Right lung (tissue), 2 donors: ENCODE measurements at regions not wholly inside any gene's neighbourhood (a gene's known extent, or its start where the extent isn't known, plus 50 kb on each side); places are given as distances from the start of the nearest gene placed in this dataset.
"Not testable (repeated sequence)": the region's sequence is repeated elsewhere in the genome, so short reads cannot be mapped to it uniquely, and the experiment has no call there.

Experiments
- DNase-seq, 2 donors: peaks; one replicate each; pipeline ENCODE4 v3.0.0-alpha.2; 2013

DNA sequence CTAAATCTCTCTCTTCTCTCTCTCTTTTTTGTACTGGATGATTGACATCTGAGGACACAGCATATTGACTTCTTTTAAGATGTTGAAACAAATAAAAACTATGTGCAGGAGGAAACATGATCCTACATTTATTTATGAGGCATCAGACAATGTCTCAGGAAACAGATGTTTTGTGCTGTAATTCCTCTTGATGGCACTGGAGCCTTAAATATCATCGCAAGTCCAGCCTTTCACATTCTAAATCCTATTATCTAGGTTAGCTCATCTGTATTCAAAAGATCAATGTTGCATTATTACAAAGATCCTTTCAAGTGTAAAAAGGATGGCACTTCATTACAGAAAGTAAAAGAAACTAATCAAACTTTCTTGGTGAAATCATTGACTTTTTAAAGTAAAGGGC is 63.9 kb downstream of the MAT2B start:
- no peak for DNase-seq

DNA sequence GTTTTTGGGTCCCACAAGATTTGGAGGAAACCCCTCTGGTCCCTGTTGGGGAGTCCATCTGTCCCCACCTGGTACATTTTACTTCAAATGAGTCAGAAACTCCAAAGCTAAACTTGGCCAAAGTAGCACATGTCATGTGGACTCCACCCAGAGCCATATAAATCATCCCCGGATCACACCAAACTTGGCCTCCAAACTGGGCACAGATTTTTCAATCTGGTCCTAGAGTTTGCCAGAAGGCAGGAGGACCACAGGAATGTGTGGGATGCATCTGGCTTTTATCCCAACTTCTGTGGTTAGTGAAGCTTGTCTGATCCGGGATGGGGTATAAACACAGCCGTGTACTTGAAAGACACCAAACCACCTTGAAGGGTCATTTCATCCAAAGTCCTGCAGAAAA is 66.3 kb downstream of the MAT2B start:
- DNase-seq: no peak

DNA sequence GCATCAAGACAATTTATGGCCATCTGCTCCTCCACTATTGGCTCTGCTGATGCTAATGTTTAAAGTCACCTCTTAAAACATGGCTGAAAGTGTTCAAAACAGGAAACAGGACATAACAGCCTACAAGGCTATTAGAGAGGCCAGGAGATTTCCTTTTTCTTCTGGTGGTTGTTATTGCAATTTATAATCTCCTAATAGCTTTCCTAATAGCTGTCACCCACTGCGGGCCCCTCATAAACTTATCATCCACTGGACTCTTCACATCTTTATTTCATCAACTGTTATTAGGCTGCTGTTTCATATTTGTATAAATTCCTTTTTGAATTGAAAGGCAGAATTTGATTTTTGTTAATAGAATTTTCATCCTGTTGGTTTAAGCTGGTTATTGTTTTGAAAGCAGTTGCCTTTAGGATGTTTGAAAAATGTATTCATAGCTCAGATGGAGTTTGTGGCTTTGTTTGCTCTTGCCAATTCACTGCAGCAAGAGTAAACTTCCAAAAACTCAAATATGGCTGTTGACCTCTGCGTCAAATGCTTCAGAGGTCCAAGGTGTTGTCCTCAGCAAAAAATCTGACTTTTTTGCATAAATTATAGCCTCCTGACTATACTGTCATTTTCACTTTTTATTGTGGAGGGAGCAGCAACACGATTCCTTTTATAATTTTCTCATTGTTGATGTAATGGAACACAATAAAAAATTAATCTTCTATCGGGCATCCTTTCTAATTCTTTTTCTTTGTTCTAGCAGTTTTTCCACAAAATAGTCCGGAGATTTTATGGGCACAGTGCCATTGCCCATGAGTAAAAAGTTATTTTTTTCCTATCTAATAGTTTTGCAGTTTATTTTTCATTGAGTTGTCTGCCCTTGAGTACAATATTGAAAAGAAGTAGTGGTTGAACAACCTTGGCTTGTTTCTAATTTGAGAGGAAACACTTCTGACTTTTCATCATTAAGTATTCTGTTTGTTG is 69.3 kb downstream of the MAT2B start:
- DNase-seq: no peak

DNA sequence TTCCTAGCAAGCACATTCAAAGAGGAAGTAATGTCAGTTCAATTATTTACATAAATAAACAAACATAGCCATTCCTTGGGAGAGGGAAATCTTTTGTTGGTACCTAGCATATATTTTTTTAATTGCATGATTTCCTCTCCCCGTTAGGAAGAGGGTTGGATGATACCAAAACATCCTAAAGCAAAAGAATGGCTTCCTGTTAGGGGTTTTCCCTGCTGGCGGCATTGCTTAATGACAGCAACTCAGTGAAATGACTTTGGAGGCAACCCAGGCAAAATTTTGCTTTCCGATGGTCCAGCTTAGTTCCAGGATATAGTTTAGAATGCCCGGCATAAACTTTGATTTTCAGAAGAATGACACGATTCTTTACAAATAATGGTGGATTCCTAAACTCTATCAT is 73.2 kb downstream of the MAT2B start:
- DNase-seq: no peak

DNA sequence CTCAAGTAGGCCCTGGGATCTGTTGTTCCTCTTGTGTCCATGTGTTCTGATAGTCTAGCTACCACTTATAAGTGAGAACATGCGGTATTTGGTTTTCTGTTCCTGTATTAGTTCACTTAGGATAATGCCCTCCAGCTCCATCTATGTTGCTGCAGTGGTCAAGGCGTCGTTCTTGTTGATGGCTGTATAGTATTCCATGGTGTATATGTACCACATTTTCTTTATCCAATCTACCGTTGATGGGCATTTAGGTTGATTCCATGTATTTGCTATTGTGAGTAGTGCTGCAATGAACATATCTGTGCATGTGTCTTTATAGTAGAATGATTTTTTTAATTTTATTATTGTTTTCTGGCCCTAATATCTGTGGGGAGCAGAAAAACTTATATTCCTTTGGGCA is 74.3 kb downstream of the MAT2B start:
- DNase-seq: no peak

DNA sequence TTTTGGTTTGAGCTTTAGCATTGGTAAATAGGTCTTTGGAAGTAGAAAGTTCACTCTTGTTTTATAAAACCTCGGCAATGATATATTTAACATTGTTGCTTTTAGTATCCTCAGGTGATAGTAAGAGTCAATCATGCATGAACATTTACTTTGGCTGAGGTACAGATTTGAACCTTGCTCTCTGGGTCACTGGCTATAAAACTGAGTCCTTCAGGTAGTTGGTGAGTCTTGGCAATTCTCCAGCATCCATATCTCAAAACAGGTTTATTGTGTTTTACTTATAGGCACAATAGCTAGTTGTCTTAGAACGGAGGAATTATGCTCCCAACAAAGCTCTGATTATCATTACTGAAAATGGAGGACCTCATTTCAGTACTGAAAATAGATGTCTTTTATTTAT is 75.1 kb downstream of the MAT2B start:
- no peak for DNase-seq

DNA sequence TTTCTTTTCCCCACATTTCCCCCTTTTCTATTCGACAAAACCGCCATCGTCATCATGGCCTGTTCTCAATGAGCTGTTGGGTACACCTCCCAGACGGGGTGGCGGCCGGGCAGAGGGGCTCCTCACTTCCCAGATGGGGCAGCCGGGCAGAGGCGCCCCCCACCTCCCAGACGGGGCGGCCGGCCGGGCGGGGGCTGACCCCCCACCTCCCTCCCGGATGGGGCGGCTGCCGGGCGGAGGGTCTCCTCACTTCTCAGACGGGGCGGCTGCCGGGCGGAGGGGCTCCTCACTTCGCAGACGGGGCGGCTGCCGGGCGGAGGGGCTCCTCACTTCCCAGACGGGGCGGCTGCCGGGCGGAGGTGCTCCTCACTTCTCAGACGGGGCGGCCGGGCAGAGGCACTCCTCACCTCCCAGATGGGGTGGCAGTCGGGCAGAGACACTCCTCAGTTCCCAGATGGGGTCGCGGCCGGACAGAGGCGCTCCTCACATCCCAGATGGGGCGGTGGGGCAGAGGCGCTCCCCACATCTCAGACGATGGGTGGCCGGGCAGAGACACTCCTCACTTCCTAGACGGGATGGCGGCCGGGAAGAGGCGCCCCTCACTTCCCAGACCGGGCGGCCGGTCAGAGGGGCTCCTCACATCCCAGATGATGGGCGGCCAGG is 78.2 kb downstream of the MAT2B start:
- DNase-seq: not testable (repeated sequence)

DNA sequence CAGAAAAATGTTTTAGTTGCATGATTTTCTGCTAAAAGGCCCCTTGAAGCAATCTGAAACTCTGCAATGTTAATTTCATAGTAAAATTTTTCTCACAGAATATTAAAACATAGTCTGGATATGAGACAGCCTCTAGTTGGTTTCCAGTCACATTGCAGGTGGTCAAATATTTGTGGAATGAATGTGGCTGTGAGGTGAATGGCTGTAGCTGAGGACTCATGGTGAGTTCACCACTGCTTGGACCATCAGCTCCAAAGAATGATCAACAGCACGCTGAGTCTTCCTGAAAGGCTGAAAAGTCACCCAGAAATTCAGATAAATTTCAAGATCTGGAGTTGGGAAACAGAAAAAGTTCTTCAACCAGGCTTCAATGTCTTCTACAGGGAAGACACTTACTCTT is 79.8 kb downstream of the MAT2B start:
- no peak for DNase-seq

DNA sequence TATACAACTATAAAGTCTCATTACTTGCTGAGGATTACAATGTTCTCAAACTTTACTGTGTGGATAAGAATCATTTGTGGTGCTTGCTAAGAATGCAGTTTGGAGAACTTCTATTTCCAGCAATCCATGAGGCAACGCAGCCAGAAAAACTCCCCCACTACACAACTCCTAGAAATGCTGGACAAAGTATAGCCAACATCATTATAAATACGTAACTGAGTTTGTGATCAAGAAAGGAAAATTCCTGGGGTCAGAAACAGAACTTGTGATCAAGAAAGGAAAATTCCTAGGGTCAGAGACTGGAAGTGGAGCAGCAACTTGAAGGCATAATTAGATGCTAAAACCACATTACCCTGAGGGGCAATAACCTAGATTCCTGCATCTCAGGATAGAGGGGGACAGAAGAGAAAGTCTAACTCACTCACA is 81.1 kb downstream of the MAT2B start:
- DNase-seq: no peak

DNA sequence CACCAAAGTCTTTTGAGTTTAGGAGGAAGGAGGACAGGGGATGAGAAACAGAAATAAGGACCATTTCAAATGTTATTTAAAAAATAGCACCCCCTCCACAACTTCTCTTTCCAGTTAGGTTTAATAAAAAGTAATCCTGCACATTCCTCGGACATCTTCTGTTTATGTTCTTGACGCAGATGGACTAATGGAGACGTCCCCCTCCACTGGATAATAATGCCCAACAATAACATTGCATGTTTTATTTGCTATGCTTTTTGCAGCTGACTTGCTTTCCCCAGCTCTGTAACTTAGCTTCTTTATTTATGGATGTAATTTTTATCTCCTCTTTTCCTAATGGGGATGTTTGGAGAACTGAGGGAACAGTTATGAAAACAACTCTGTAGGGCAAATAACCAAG is 89.5 kb downstream of the MAT2B start:
- no peak for DNase-seq

DNA sequence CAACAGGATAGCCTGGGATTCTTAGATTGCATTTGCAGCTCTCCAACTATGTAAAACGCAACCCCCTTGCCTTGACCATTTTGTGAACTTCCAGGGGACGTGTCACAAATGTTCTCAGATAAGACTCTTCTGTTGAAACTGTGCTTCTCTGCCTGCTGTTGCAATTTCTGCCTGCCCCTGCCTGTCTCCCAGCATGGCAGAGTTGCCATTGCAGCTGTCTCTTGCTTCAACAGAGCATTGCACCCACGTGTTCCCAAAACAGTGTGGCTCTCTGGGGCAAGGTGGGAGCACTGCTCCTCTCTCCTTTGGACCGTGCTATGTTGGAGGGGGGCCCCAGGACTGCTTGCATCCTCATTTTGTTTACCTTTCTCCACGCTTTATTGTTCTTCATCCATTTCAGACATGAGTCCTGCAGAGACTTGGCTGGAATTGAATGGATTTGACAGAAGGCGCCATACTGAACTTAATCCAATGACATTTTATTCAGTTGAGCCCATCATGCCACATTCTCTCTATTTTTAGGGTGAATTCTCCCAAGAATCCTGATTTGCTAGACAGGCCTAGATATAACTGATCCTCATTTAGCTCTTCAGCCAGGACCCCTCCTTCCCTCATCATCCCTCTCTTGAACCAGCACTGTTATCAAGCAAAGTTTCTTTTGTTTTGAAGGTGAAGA is 90.7 kb downstream of the MAT2B start:
- DNase-seq: no peak

DNA sequence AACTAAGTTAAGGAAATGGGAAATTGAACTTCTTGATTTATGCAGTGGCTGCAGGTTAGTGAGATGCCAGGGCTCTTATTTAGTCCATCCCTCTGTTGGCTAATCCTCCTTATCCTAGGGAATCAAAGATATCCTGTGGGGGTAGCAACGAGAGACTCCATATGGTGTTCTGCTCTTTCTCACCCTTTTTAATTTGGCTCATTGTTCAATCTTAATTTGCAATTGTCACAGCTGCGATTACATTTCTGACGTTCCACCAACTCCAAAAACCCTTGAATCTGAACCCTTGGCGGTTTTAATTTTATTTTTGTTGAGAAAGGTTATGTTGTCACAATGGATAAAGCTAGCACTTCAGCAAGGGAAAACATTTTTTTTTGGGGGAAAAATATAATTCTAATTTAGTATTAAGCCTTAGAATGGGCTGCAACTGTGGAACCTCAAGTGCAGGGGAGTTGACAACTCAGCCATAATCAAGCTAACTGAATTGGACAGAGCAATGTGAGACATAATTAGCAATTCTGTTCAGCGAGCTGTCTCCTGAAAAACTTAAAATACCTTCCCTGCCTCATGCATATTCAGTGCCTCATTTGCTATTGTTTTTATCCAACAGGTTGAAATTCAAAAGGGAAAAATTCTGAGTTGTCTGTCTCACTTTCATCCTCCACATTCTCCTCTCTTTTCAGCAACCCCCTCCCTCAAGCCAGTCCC is 91.3 kb downstream of the MAT2B start:
- DNase-seq: no peak

DNA sequence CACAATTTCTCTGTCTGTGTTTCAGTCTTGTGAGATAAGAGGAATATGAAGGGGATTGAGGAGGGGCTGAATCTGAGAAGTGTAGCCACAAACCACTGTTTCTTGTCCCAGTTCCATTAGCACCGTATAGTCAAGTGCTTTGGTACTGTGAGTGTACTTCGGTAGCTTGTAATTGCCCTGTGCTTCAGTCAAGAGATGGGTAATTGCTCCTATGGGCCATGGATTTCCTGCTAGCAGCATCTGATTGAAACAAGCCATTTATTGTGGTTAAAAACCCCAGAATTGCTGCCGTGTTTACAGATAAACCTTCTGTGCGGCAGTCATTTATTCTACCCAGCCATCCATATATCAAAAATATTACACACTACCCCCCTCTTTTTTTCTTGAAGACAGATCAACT is 98.6 kb downstream of the MAT2B start:
- DNase-seq: no peak

DNA sequence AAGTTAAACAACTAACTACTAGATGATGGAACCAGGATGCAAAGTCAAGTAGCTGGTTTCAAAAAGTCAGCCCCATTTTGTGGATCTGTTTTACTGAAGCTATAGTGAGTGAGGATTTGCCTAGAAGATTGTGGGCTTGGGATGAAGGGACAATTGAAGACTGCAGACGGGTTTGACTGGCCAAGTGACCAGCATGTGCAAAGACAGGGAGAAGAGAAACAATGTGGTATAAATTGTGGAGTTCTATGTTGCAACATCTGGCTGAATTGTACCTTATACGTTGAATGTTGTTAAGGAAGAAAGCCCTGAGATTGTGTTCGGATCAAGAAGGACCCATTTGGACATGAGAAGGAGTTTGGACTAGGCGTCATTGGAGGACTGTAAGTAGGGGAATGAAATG is 101.8 kb downstream of the MAT2B start:
- DNase-seq: no peak

DNA sequence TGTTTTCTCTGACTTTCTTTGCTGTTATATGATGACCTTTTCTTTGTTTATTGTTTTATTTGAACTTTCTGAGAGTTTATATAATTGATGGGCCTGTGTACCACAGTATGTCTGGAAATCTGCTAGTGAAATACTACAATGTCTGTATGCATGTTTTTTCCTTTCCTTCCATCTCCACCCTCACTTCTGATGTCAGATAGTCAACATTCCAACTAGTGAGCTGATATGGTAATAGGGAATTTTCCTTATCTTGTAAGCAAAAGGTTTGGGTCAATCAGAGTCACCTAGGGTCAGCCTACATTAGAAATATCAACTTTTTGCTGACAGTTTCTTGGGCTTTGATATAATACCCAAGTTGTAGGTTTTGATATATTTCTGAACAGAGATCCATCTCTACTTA is 103.2 kb downstream of the MAT2B start:
- DNase-seq: no peak

DNA sequence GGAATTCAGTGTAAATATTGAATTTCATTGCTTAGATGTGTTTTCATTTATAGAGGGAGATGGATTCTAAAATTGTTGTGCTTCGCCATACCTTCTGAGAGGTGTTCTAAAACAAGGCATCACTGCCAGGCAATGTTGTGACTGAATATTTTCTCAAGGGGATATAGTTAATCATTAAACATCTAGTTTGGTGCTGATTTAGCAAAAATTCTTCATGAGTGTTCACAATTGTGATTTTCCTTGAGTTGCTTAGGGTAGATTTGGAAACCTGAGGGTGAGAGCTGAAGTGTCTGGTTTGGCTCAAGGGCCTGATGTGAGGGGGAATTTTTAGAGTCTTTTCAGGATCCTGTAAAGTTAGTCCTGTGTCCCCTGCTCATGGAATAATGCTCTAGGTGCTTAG is 104.5 kb downstream of the MAT2B start:
- DNase-seq: no peak

DNA sequence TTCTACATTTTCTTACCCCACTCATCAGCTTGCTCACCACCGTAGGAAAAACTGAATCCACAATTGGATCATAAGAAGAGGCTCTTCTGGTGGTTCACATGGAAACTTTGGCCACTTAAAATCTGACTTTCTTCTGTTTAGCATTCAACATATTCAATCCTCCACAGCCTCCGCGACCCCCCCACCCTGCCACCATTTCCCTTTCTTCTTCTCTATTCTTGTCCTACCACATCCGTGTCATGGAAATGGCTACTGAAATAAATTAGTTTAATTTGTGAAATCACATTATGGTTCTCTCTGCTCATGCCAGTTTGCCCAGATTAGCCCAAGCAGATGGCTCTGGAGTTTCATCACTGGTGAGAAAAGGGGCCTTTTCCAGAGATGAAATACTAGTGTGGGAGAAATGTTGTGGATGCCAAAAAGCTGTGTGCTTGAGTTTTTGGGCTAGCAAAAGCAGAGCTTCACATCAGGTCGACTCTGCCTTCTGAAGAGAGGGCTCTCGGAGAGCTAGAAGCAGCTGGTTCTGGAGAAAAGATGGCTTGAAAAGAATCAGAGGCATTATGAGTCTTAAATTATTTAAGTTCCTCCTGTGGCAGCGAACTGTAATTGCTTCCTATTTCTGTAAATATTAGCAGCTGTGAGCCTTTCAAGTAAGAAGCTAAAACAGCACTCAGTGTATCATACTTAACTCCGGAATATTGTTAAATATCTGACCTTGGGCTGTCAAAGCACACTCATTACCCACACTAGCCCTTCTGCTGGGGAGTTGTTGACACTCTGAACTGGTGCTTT is 107.1 kb downstream of the MAT2B start:
- DNase-seq: no peak

DNA sequence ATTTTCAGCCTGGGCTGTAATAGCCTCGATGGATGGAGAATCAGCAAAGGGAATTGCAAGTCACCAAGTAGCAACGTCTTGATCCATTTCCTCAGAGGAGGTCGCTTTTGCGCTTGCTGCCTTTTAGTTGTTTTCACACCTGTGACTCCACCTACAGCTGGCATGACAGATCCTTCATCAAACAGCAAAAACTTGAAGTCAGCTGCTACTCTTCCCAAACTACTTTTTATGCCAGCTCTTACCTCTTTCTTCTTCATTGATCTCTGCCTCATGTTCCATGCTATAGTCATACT is 107.7 kb downstream of the MAT2B start:
- DNase-seq: no peak

DNA sequence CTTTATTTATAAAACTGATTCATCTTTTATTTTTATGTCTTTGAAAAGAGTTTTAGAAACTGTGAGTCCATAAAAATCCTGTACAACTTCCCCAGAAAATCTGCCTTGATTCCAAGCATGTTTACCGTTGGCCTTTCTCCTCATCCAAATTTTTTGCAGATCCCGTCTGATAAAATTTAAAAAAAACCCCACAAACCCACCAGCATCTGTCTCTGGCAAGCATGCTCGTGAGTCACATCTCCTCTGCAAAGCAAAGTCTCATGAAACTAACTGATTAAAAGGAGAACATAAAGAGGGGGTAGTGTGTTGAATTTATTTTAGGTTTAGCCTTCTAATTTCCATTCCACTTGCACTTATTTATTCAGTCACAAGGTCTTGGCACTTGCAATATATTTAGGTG is 109.4 kb downstream of the MAT2B start:
- DNase-seq: no peak

DNA sequence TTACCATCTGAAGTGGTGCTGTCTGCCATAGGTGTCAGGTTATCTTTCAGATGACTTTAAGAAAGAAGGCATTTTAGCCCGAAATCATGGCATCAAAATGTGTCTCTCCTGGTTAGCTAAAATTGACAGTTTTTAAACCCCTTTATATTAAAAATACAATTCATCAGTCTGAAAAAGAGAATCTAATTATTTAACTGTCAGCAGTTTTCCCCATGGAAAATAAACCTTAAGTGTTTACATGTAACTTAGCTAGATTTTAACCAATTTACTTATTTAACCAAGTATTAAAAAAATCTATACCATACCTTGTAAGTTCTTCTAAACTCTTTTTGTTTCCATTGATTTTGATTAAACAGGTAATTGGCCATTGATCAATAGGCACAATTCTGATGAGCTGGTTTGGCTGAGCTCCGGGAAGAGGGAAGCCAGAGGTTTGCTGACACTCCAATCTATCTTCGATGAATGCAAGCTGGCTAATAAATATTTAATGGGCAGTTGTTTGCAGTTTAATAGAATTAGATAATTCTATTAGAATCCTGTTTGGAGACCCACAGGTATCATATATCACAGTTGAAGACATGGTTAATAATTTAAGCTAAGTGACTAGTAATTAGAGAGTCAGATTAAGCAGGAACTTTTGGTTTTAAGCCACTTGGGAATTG is 114.0 kb downstream of the MAT2B start:
- no peak for DNase-seq

DNA sequence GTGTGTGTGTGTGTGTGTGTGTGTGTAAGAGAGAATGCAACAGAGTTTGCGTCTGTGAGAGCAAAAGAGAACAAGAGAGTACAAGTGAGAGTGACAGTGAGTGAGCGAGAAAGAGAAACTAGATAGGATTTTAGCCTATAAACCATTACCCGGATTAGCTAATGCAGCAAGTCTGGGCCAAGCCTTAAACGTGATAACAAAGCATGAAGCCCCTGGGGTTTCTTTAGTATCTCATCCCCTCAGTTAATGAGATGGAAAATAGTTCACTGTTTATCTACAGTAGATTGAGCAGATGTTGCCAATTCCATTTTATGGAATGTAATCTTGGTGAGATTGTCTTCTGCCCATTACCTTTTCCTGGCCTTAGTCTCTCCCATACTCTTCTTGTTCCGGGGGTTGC is 114.5 kb downstream of the MAT2B start:
- no peak for DNase-seq
